Heart right ventricle (tissue), 16 donors: ENCODE measurements at regions not wholly inside any gene's neighbourhood (a gene's known extent, or its start where the extent isn't known, plus 50 kb on each side); places are given as distances from the start of the nearest gene placed in this dataset.

Source experiments
- ATAC-seq, 8 donors: fragments of 200-7000 bp; cut with Tn5 transposase; one replicate each; pipeline ENCODE4 v1.9.1; 2020; ENCODE audit warnings: mild to moderate bottlenecking in 8 of 8, moderate library complexity in 8 of 8, moderate number of reproducible peaks in 1 of 8
- DNase-seq, 2 donors: peaks; one replicate each; pipeline ENCODE4 v3.0.0-alpha.2; 2020
- H3K27ac ChIP-seq, 10 donors: fragments of 200-600 bp; sonication (generic) in 2 of 10; one replicate each; pipeline versions ENCODE4 v1.5.0 to v1.8.0; 2020 to 2022; ENCODE audit warnings: mild to moderate bottlenecking in 3 of 10
- H3K27me3 ChIP-seq, 7 donors: fragments of 200-600 bp; one replicate each; pipeline ENCODE4 v1.8.0; 2021 to 2022; ENCODE audit warnings: mild to moderate bottlenecking in 2 of 7
- H3K36me3 ChIP-seq, 9 donors: fragments of 200-600 bp; sonication (generic) in 1 of 9; one replicate each; pipeline versions ENCODE4 v1.5.0 to v1.8.0; 2020 to 2022; ENCODE audit warnings: mild to moderate bottlenecking in 2 of 9
- H3K4me1 ChIP-seq, 9 donors: fragments of 200-600 bp; sonication (generic) in 1 of 9; one replicate each; pipeline versions ENCODE4 v1.5.0 to v1.8.0; 2020 to 2022; ENCODE audit warnings: mild to moderate bottlenecking in 4 of 9
- H3K4me3 ChIP-seq, 10 donors: fragments of 200-600 bp; sonication (generic) in 2 of 10; one replicate each; pipeline versions ENCODE4 v1.5.0 to v1.8.0; 2020 to 2022; ENCODE audit warnings: mild to moderate bottlenecking in 7 of 10, moderate library complexity in 2 of 10
- H3K9me3 ChIP-seq, 11 donors: fragments of 200-600 bp in 10 of 11; sonication (generic) in 2 of 11; one replicate each; pipeline versions ENCODE4 v1.5.0 to v1.8.0; 2013 to 2022; ENCODE audit warnings: mild to moderate bottlenecking in 2 of 11, control low read depth in 1 of 11, moderate library complexity in 1 of 11
- CTCF ChIP-seq, 9 donors: fragments of 200-600 bp; sonication (generic) in 2 of 9; IDR thresholded peaks; one replicate each; pipeline versions ENCODE4 v1.5.0 to v1.8.0; 2021 to 2022; ENCODE audit warnings: antibody characterized with exemption in 9 of 9, mild to moderate bottlenecking in 5 of 9, moderate library complexity in 1 of 9
- WGBS, 2 donors: extraction: QIAGEN DNeasy Blood & Tissue Kit; methylation state at CpG; one replicate each; pipeline ENCODE4 v1.1.7; 2013; ENCODE audit warnings: inconsistent platforms in 1 of 2; 5-methylcytosine and 5-hydroxymethylcytosine counted together
- intact Hi-C, 10 donors: fragments of 100-400 bp; cut with DNase I; formaldehyde crosslinking; loops; one replicate each; pipeline versions ENCODE4 v1.11.1 to v1.14.2; 2022
- donor health status: Arrhythmogenic right ventricular cardiomyopathy.
- donor health status: ischemic (EF 13 %, LVEDD 7.1; RV severe dilation, severe dysfunction).
- donor health status: healthy with polysubstance abuse.
- donor health status: DM: no; HTN: yes; CAD: no.
- donor health status: DM: no; HTN: no; CAD: no.
- donor health status: ischemic (EF 25% LVEDD 6.9; RV normal size, moderate dysfunction).
- donor health status: ischemic (EF 25% LVEDD 5.7; RV mildly dilated, moderate dysfunction).
- donor health status: healthy.
- donor health status: DM: yes; HTN: yes; CAD: no.
- donor health status: Ischemic cardiomyopathy.
- donor health status: ischemic (EF 35%, LVEDD 5.7; RV mildly dilated, moderate dysfunction).
- donor health status: nonischemic (EF 11% LVEDD 7.7; RV severe dilation, severe dysfunction).
- donor health status: DM: yes; HTN: yes; CAD: no.
- donor health status: PGD.
- donor health status: ischemic (EF 29% LVEDD 5.4; RV normal size, mild dysfunction).
- donor health status: nonischemic (EF 23%, LVEDD 6.1; RV moderate dilation, normal function).

GRCh38 chr16:62821824-62822223, 785.6 kb upstream of the CDH8 start:
- Histone ChIP-seq H3K27ac (no peak overlapping the region), H3K36me3 (no peaks in the 10 kb centered on the region), H3K9me3 (peaks cover 0 to 5% (median 0%) of the 10 kb centered on the region in 11 donors), H3K27me3 (no peaks in the 10 kb centered on the region), H3K4me3 (no peak overlapping the region), H3K4me1 (no peaks in the 10 kb centered on the region)
- whole genome bisulfite sequencing, 2 donors = 92 to 93% methylated on average over 2 of the region's 2 CpGs
- DNase-seq = no peak
- no peak for ATAC-seq
- intact Hi-C loops = no loop called here
- TF ChIP-seq CTCF (IDR thresholded peaks at IDR 0.05) = no peak

- intact Hi-C loops = no loop called here
These were observed 780.8 kb upstream of the CDH8 start for GRCh38 chr16:62816971-62817519.

GRCh38 chr16:62814891-62815290, 778.7 kb upstream of the CDH8 start:
- H3K27ac ChIP-seq = no peak overlapping the region
- H3K27me3 ChIP-seq = no peaks in the 10 kb centered on the region
- no peaks in the 10 kb centered on the region for H3K4me1 ChIP-seq
- no peak for TF ChIP-seq CTCF (IDR thresholded peaks at IDR 0.05)
- WGBS, 2 donors = 60 to 65% methylated on average over 2 of the region's 2 CpGs
- H3K4me3 ChIP-seq = no peak overlapping the region
- H3K9me3 ChIP-seq = peaks cover 0 to 11% (median 0%) of the 10 kb centered on the region in 11 donors
- no peaks in the 10 kb centered on the region for H3K36me3 ChIP-seq
- intact Hi-C loops = no loop called here
- no peak for DNase-seq
- ATAC-seq = no peak

More at GRCh38 chr16:62816971-62817519, 780.8 kb upstream of the CDH8 start:
- H3K27ac ChIP-seq = no peak overlapping the region
- no peak overlapping the region for H3K4me3 ChIP-seq
- no peak for TF ChIP-seq CTCF (IDR thresholded peaks at IDR 0.05)
- DNase-seq (no peak), ATAC-seq (no peak)
- WGBS, 2 donors = 69 to 78% methylated on average over 3 of the region's 3 CpGs
- no peaks in the 10 kb centered on the region for H3K9me3 ChIP-seq
- H3K36me3 ChIP-seq = no peaks in the 10 kb centered on the region
- H3K27me3 ChIP-seq = no peaks in the 10 kb centered on the region
- no peaks in the 10 kb centered on the region for H3K4me1 ChIP-seq

GRCh38 chr16:62805221-62805857, 769.1 kb upstream of the CDH8 start:
- H3K27ac ChIP-seq = peak overlapping the region in 2 of 10 donors; percentile 25 to 35
- intact Hi-C loops = no loop called here
- H3K4me1 ChIP-seq = no peaks in the 10 kb centered on the region
- ATAC-seq (peak in 7 of 8 donors; percentile 11 to 96 (median 80)), DNase-seq (peak in 1 of 2 donors; percentile 7)
- no peaks in the 10 kb centered on the region for H3K27me3 ChIP-seq
- no peak for TF ChIP-seq CTCF (IDR thresholded peaks at IDR 0.05)
- peaks cover 0 to 32% (median 0%) of the 10 kb centered on the region in 11 donors for H3K9me3 ChIP-seq
- no peaks in the 10 kb centered on the region for H3K36me3 ChIP-seq
- H3K4me3 ChIP-seq = no peak overlapping the region
- WGBS, 2 donors = 75 to 76% methylated on average over 4 of the region's 4 CpGs
